ENCODE measurements at regions not wholly inside any gene's neighbourhood (a gene's known extent, or its start where the extent isn't known, plus 50 kb on each side); places are given as distances from the start of the nearest gene placed in this dataset.
"Not testable (repeated sequence)": the region's sequence is repeated elsewhere in the genome, so short reads cannot be mapped to it uniquely, and the experiment has no call there.

DNA sequence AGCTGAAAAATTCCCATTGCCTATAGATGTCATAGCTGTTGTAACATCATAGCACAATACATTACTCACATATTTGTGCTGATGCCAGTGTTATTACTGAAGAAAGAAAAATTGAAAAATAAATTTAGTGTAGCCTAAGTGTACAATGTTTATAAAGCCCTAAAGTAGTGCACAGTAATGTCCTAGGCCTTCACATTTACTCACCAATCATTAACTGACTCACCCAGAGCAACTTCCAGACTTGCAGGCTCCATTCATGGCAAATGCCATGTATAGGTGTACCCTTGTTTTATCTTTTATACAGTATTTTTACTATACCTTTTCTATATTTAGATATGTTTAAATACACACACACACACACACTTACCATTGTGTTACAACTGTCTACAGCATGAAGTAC is 265.4 kb upstream of the MAGEB18 start:
- peaks cover 5% of the 10 kb centered on the region for H3K9me3 Mint-ChIP-seq
- H3K27ac Mint-ChIP-seq, result no peak overlapping the region
- TF ChIP-seq, protein P1, sequence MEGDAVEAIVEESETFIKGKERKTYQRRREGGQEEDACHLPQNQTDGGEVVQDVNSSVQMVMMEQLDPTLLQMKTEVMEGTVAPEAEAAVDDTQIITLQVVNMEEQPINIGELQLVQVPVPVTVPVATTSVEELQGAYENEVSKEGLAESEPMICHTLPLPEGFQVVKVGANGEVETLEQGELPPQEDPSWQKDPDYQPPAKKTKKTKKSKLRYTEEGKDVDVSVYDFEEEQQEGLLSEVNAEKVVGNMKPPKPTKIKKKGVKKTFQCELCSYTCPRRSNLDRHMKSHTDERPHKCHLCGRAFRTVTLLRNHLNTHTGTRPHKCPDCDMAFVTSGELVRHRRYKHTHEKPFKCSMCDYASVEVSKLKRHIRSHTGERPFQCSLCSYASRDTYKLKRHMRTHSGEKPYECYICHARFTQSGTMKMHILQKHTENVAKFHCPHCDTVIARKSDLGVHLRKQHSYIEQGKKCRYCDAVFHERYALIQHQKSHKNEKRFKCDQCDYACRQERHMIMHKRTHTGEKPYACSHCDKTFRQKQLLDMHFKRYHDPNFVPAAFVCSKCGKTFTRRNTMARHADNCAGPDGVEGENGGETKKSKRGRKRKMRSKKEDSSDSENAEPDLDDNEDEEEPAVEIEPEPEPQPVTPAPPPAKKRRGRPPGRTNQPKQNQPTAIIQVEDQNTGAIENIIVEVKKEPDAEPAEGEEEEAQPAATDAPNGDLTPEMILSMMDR (IDR thresholded peaks at IDR 0.05), result no peak
- no peaks in the 10 kb centered on the region for H3K27me3 Mint-ChIP-seq (ENCODE audit: low read depth, poor library complexity)
- no peak overlapping the region for H3K4me3 Mint-ChIP-seq
- H3K4me1 Mint-ChIP-seq, result no peaks in the 10 kb centered on the region
- H3K36me3 Mint-ChIP-seq (ENCODE audit: low read depth), result no peaks in the 10 kb centered on the region
- no peak for DNase-seq

DNA sequence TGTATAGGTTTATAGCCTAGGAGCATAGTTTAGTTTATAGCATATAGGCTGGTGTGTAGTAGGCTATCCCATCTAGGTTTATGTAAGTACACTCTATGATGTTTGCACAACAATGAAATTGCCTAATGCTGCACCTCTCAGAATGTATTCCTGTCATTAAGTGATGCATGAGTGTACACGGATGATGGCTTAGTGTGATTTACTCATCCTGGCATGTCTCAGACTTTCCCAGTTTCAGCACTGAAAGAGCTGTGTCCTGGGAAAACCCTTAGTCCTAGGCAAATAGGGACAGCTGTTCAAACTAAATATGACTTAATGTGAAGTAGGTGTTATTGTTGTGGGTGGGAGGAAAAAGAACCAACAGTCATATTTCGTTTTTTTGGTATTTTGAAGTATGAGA is 264.9 kb upstream of the MAGEB18 start:
- no peak overlapping the region for H3K27ac Mint-ChIP-seq

DNA sequence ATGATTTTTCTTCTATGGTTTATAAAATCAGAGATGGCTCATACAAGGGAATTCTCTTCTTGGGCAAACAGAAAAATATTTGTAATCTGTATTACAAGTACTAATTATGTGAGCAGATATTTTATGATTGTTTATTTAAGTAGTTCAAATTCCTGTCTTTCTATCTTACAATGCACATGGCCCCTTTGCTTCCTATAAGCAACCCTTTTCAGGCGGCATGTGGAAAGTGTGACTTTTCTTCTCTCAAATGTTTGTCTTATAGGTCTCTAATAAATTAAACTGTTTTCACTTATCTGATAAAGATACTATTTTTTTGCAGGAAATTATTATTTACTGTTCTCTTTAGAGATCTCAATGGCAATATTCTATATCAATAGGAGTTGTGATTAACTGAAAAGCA is 259.3 kb upstream of the MAGEB18 start:
- Mint-ChIP-seq H3K4me3 (no peak overlapping the region), H3K27me3 (ENCODE audit: low read depth, poor library complexity) (no peaks in the 10 kb centered on the region), H3K36me3 (ENCODE audit: low read depth) (no peaks in the 10 kb centered on the region), H3K27ac (no peak overlapping the region), H3K4me1 (no peaks in the 10 kb centered on the region), H3K9me3 (peaks cover 23% of the 10 kb centered on the region)
- TF ChIP-seq, protein P1 (IDR thresholded peaks at IDR 0.05), result no peak
- no peak for DNase-seq

More for the DNA sequence above, 264.9 kb upstream of the MAGEB18 start:
- H3K36me3 Mint-ChIP-seq (ENCODE audit: low read depth), result no peaks in the 10 kb centered on the region
- TF ChIP-seq, protein P1 (IDR thresholded peaks at IDR 0.05), result no peak
- H3K4me3 Mint-ChIP-seq, result no peak overlapping the region
- H3K9me3 Mint-ChIP-seq, result peaks cover 5% of the 10 kb centered on the region
- H3K4me1 Mint-ChIP-seq, result no peaks in the 10 kb centered on the region
- H3K27me3 Mint-ChIP-seq (ENCODE audit: low read depth, poor library complexity), result no peaks in the 10 kb centered on the region
- no peak for DNase-seq

DNA sequence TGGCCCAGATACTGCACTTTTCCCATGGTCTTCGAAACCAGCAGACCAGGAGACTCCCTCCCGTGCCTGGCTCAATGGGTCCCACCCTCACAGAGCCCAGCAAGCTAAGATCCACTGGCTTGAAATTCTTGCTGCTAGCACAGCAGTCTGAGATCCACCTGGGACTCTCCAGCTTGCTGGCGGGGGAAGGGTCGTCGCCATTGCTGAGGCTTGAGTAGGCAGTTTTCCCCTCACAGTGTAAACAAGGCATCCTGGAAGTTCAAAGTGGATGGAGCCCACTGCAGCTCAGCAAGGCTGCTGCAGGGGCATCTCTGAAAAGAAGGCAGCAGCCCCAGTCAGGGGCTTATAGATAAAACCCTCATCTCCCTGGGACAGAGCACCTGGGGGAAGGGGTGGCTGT is 255.6 kb upstream of the MAGEB18 start:
- H3K27ac Mint-ChIP-seq; H3K36me3 Mint-ChIP-seq (ENCODE audit: low read depth); DNase-seq; H3K27me3 Mint-ChIP-seq (ENCODE audit: low read depth, poor library complexity); H3K4me3 Mint-ChIP-seq; H3K4me1 Mint-ChIP-seq: not testable (repeated sequence)
- H3K9me3 Mint-ChIP-seq, result peaks cover 32% of the 10 kb centered on the region

DNA sequence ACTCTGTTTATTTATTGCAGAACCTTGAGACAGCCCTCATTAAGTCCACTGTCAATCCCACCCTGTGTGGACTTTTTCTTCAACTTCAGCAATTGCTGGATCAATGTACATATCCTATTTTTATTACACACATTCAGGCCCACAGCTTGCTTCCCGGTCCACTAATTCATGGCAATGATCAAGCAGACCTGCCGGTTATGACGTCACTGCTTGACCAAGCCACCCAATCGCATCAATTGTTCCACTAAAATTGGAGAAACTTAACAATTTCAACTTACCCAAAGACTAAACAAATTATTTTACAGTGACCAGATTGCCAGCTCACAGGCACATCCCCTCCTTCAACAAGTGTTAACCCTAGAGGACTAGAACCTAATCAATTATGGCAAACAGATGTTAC is 240.4 kb upstream of the MAGEB18 start:
- no peaks in the 10 kb centered on the region for H3K4me1 Mint-ChIP-seq
- no peak overlapping the region for H3K4me3 Mint-ChIP-seq
- H3K9me3 Mint-ChIP-seq, result peaks cover 50% of the 10 kb centered on the region

DNA sequence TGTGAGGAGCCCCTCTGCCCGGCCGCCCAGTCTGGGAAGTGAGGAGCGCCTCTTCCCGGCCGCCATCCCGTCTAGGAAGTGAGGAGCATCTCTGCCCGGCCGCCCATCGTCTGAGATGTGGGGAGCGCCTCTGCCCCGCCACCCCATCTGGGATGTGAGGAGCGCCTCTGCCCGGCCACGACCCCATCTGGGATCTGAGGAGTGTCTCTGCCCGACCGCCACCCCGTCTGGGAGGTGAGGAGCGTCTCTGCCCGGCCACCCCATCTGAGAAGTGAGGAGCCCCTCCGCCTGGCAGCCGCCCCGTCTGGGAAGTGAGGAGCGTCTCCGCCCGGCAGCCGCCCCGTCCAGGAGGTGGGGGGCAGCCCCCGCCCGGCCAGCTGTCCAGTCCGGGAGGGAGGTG is 232.4 kb upstream of the MAGEB18 start:
- not testable (repeated sequence) for H3K36me3 Mint-ChIP-seq (ENCODE audit: low read depth); DNase-seq; H3K27ac Mint-ChIP-seq; H3K4me1 Mint-ChIP-seq; H3K27me3 Mint-ChIP-seq (ENCODE audit: low read depth, poor library complexity); H3K4me3 Mint-ChIP-seq
- H3K9me3 Mint-ChIP-seq, result peaks cover 59% of the 10 kb centered on the region

More for the DNA sequence above, 240.4 kb upstream of the MAGEB18 start:
- no peaks in the 10 kb centered on the region for H3K36me3 Mint-ChIP-seq (ENCODE audit: low read depth)
- H3K27ac Mint-ChIP-seq, result no peak overlapping the region
- no peaks in the 10 kb centered on the region for H3K27me3 Mint-ChIP-seq (ENCODE audit: low read depth, poor library complexity)
- no peak for DNase-seq
- TF ChIP-seq, protein P1 (IDR thresholded peaks at IDR 0.05), result no peak

DNA sequence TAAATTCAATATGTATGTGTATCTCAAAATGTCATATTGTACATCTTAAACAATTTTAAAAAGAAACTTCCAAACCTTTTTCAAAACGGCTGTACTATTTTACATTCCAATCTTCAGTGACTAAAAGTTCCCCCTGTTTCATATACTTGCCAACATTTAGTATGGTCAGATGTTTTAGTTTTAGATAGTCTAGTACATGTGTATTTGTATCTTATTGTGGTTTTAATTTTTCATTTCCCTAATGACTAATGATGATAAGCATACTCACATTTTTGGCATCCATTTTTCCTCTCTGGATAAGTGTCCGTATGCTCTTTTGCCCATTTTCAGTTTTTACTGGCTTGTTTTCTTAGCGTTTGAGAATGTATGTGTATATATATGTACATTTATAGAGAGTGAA is 212.2 kb upstream of the MAGEB18 start:
- DNase-seq, result no peak
- H3K4me1 Mint-ChIP-seq, result no peaks in the 10 kb centered on the region
- no peaks in the 10 kb centered on the region for H3K36me3 Mint-ChIP-seq (ENCODE audit: low read depth)
- no peak overlapping the region for H3K4me3 Mint-ChIP-seq
- TF ChIP-seq, protein P1 (IDR thresholded peaks at IDR 0.05), result no peak
- peaks cover 10% of the 10 kb centered on the region for H3K9me3 Mint-ChIP-seq
- H3K27me3 Mint-ChIP-seq (ENCODE audit: low read depth, poor library complexity), result no peaks in the 10 kb centered on the region
- H3K27ac Mint-ChIP-seq, result no peak overlapping the region

Data from nephron progenitor cell (in vitro differentiated cells).